GM21447 (cell line): ENCODE measurements at regions not wholly inside any gene's neighbourhood (a gene's known extent, or its start where the extent isn't known, plus 50 kb on each side); places are given as distances from the start of the nearest gene placed in this dataset.
"Not testable (repeated sequence)": the region's sequence is repeated elsewhere in the genome, so short reads cannot be mapped to it uniquely, and the experiment has no call there.

ENCODE experiments used
- ATAC-seq: cut with Tn5 transposase; IDR thresholded peaks from one replicate; pipeline ENCODE4 v1.9.1; 2021; ENCODE audit not compliant: unreplicated experiment

- no peak for ATAC-seq
Observed at GRCh38 chr4:149870008-149870407, 54.4 kb upstream of the IQCM start.

- ATAC-seq: no peak
Observed at GRCh38 chr4:149881744-149882143, 66.1 kb upstream of the IQCM start.

GRCh38 chr4:149882251-149882650, 66.6 kb upstream of the IQCM start:
- no peak for ATAC-seq

GRCh38 chr4:149884046-149884445, 68.4 kb upstream of the IQCM start:
- ATAC-seq: no peak

GRCh38 chr4:149884529-149885181, 69.0 kb upstream of the IQCM start:
- no peak for ATAC-seq

GRCh38 chr4:149885896-149886295, 70.3 kb upstream of the IQCM start:
- no peak for ATAC-seq

GRCh38 chr4:149886786-149887490, 71.3 kb upstream of the IQCM start:
- ATAC-seq: no peak

- no peak for ATAC-seq
Observed at GRCh38 chr4:149889991-149890390, 74.3 kb upstream of the IQCM start.

GRCh38 chr4:149890531-149890930, 74.9 kb upstream of the IQCM start:
- no peak for ATAC-seq

GRCh38 chr4:149891426-149891825, 75.8 kb upstream of the IQCM start:
- ATAC-seq: no peak

- no peak for ATAC-seq
Observed at GRCh38 chr4:149896432-149896831, 80.8 kb upstream of the IQCM start.

GRCh38 chr4:149897783-149898182, 82.1 kb upstream of the IQCM start:
- no peak for ATAC-seq

- no peak for ATAC-seq
Observed at GRCh38 chr4:149901128-149901527, 85.5 kb upstream of the IQCM start.

GRCh38 chr4:149902242-149902641, 86.6 kb upstream of the IQCM start:
- no peak for ATAC-seq

GRCh38 chr4:149910177-149910576, 94.5 kb upstream of the IQCM start:
- no peak for ATAC-seq

GRCh38 chr4:149910604-149911350, 95.1 kb upstream of the IQCM start:
- ATAC-seq: no peak

GRCh38 chr4:149911354-149911753, 95.7 kb upstream of the IQCM start:
- ATAC-seq: no peak

- ATAC-seq: no peak
Observed at GRCh38 chr4:149912000-149912399, 96.4 kb upstream of the IQCM start.

GRCh38 chr4:149914119-149915115, 98.8 kb upstream of the IQCM start:
- ATAC-seq: peak; percentile 70

GRCh38 chr4:149915735-149916134, 100.1 kb upstream of the IQCM start:
- not testable (repeated sequence) for ATAC-seq

GRCh38 chr4:149923736-149924135, 108.1 kb upstream of the IQCM start:
- ATAC-seq: no peak
